ENCODE measurements at regions not wholly inside any gene's neighbourhood (a gene's known extent, or its start where the extent isn't known, plus 50 kb on each side); places are given as distances from the start of the nearest gene placed in this dataset.
"Not testable (repeated sequence)": the region's sequence is repeated elsewhere in the genome, so short reads cannot be mapped to it uniquely, and the experiment has no call there.

GRCh38 chr2:39867268-39867667 lies 88.2 kb upstream of the THUMPD2 start:
- DNase-seq = no peak

- DNase-seq = no peak
These were observed 86.7 kb upstream of the THUMPD2 start for GRCh38 chr2:39865751-39866150.

- not testable (repeated sequence) for DNase-seq
These were observed 84.6 kb upstream of the THUMPD2 start for GRCh38 chr2:39863672-39864071.

- DNase-seq = no peak
These were observed 81.5 kb upstream of the THUMPD2 start for GRCh38 chr2:39860538-39860937.

- no peak for DNase-seq
These were observed 79.6 kb upstream of the THUMPD2 start for GRCh38 chr2:39858677-39859076.

- no peak for DNase-seq
These were observed 76.8 kb upstream of the THUMPD2 start for GRCh38 chr2:39855856-39856255.

GRCh38 chr2:39854771-39855170 lies 75.7 kb upstream of the THUMPD2 start:
- DNase-seq = no peak

GRCh38 chr2:39852831-39853230 lies 73.8 kb upstream of the THUMPD2 start:
- DNase-seq = no peak

GRCh38 chr2:39851651-39852110 lies 72.6 kb upstream of the THUMPD2 start:
- no peak for DNase-seq

GRCh38 chr2:39851251-39851650 lies 72.2 kb upstream of the THUMPD2 start:
- DNase-seq = no peak

GRCh38 chr2:39849982-39850526 lies 71.0 kb upstream of the THUMPD2 start:
- DNase-seq = no peak

- no peak for DNase-seq
These were observed 70.0 kb upstream of the THUMPD2 start for GRCh38 chr2:39849064-39849463.

- DNase-seq = no peak
These were observed 66.5 kb upstream of the THUMPD2 start for GRCh38 chr2:39845460-39846146.

- DNase-seq = no peak
These were observed 60.3 kb upstream of the THUMPD2 start for GRCh38 chr2:39839261-39839848.

GRCh38 chr2:39838589-39838988 lies 59.5 kb upstream of the THUMPD2 start:
- DNase-seq = no peak

- no peak for DNase-seq
These were observed 58.9 kb upstream of the THUMPD2 start for GRCh38 chr2:39837856-39838453.

- DNase-seq = no peak
These were observed 57.6 kb upstream of the THUMPD2 start for GRCh38 chr2:39836638-39837037.

GRCh38 chr2:39834426-39834825 lies 55.4 kb upstream of the THUMPD2 start:
- DNase-seq = no peak

- not testable (repeated sequence) for DNase-seq
These were observed 51.6 kb upstream of the THUMPD2 start for GRCh38 chr2:39830610-39831009.

All from NCI-H1105 treated with DMSO at 0.1 percent for 48 hours (cell line).